ENCODE measurements at regions not wholly inside any gene's neighbourhood (a gene's known extent, or its start where the extent isn't known, plus 50 kb on each side); places are given as distances from the start of the nearest gene placed in this dataset.
"Not testable (repeated sequence)": the region's sequence is repeated elsewhere in the genome, so short reads cannot be mapped to it uniquely, and the experiment has no call there.

DNA sequence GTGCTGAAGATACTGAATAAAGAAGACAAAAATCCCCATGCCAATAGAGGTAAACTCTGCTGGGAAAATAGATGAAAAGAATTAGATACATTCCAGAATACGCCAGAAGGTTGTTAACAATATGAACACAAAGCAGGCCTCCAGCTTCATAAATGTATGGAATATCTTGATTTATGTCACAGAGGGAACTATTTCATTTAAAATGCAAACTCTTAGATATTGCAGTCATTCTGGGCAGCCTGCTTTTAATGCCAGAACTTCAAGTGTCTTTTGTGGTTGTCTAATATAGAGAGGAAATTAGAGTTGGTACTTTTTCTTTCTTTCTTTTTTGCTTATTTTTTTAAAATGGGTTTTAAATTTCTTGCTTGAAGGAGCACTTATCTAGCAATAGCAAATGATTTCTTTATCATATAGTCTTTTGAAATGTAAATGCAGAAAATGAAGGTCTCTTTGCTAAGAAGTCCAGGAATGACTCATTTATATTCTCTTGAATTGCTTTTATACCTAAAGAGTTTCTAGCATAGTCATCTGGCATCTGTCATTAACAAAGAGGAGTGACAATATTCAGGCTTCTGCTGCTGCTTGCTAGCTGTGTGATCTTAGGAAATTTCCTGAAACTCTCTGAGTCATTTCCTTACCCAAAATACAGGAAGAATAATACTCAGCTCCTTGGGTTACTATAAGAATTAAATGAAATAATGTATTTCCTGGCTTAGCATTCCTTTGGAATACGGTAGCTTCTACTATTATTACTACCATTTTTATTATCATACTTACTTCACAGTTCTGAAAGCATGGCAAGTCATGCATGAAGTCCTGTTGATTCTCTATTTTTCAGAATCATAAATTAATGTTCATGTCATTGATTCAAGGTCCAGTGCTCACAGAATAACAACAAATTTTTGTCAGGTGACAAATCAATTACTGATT, 527.6 kb downstream of the DIPK2A start:
- Histone ChIP-seq H3K27ac (no peak overlapping the region), H3K36me3 (no peaks in the 10 kb centered on the region), H3K4me3 (no peak overlapping the region), H3K27me3 (no peaks in the 10 kb centered on the region), H3K4me1 (no peaks in the 10 kb centered on the region), H3K9me3 (no peaks in the 10 kb centered on the region)
- DNase-seq (ENCODE audit: extremely low spot score in 2 of 2), result no peak
- TF ChIP-seq POLR2AphosphoS5 (IDR thresholded peaks at IDR 0.05; ENCODE audit: insufficient read depth in 1 of 2, low read depth in 1 of 2) (no peak), POLR2A (IDR thresholded peaks at IDR 0.05) (no peak)
- TF ChIP-seq, protein P1, sequence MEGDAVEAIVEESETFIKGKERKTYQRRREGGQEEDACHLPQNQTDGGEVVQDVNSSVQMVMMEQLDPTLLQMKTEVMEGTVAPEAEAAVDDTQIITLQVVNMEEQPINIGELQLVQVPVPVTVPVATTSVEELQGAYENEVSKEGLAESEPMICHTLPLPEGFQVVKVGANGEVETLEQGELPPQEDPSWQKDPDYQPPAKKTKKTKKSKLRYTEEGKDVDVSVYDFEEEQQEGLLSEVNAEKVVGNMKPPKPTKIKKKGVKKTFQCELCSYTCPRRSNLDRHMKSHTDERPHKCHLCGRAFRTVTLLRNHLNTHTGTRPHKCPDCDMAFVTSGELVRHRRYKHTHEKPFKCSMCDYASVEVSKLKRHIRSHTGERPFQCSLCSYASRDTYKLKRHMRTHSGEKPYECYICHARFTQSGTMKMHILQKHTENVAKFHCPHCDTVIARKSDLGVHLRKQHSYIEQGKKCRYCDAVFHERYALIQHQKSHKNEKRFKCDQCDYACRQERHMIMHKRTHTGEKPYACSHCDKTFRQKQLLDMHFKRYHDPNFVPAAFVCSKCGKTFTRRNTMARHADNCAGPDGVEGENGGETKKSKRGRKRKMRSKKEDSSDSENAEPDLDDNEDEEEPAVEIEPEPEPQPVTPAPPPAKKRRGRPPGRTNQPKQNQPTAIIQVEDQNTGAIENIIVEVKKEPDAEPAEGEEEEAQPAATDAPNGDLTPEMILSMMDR (IDR thresholded peaks at IDR 0.05), result no peak
- intact Hi-C loops (cut with DNase I), result no loop called here

GRCh38 chr3:144501467-144501866, 529.8 kb downstream of the DIPK2A start:
- no peak for DNase-seq (ENCODE audit: extremely low spot score in 2 of 2)
- TF ChIP-seq POLR2A (IDR thresholded peaks at IDR 0.05) (no peak), POLR2AphosphoS5 (IDR thresholded peaks at IDR 0.05; ENCODE audit: insufficient read depth in 1 of 2, low read depth in 1 of 2) (no peak)
- TF ChIP-seq, protein P1 (IDR thresholded peaks at IDR 0.05), result no peak
- Histone ChIP-seq H3K27ac (no peak overlapping the region), H3K4me3 (no peak overlapping the region), H3K27me3 (no peaks in the 10 kb centered on the region), H3K36me3 (no peaks in the 10 kb centered on the region), H3K4me1 (no peaks in the 10 kb centered on the region), H3K9me3 (no peaks in the 10 kb centered on the region)
- intact Hi-C loops (cut with DNase I), result no loop called here

GRCh38 chr3:144502402-144502801, 530.8 kb downstream of the DIPK2A start:
- H3K27me3 ChIP-seq, result no peaks in the 10 kb centered on the region
- intact Hi-C loops (cut with DNase I), result no loop called here
- H3K4me3 ChIP-seq, result no peak overlapping the region
- no peaks in the 10 kb centered on the region for H3K36me3 ChIP-seq
- no peaks in the 10 kb centered on the region for H3K9me3 ChIP-seq
- DNase-seq (ENCODE audit: extremely low spot score in 2 of 2), result no peak
- H3K4me1 ChIP-seq, result no peaks in the 10 kb centered on the region
- H3K27ac ChIP-seq, result no peak overlapping the region
- TF ChIP-seq POLR2A (IDR thresholded peaks at IDR 0.05) (no peak), POLR2AphosphoS5 (IDR thresholded peaks at IDR 0.05; ENCODE audit: insufficient read depth in 1 of 2, low read depth in 1 of 2) (no peak)
- TF ChIP-seq, protein P1 (IDR thresholded peaks at IDR 0.05), result no peak

DNA sequence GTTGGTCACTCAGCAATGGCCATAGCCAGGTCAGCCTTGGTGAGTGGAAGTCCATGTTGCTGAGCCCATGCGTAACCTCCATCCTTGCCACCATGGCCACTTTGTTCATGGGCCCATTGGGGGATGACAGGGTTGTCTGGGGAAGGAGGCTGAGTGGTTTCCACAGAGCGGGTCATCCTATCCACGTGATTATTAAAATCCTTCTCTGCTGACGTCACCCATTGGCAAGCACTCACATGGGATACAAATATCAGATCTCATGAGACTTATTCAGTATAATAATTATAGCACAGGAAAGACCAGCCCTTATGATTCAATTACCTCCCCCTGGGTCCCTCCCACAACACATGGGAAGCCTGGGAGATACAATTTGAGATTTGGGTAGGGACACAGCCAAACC, 534.8 kb downstream of the DIPK2A start:
- H3K27ac ChIP-seq; H3K36me3 ChIP-seq; DNase-seq (ENCODE audit: extremely low spot score in 2 of 2); intact Hi-C loops (cut with DNase I); H3K4me1 ChIP-seq; H3K4me3 ChIP-seq; H3K27me3 ChIP-seq; H3K9me3 ChIP-seq: not testable (repeated sequence)

DNA sequence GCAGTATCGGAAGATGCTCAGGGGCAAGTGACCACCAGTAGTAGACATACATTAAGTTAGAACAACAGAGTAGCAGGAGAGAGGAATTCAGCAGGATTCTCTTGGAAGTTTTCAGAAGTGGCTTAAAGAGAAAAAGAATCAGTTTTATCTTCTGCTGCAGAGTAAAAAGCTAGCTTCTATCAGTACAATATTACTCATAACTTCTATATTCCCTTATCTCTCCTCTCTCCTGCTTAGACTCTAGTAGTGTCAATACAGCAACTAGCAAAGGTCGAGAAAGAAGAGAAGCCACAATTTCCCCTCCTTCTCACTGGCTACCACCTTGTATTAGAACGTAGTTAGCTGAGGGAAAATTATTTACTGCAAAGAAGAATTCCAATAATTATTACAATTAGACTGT, 539.7 kb downstream of the DIPK2A start:
- intact Hi-C loops (cut with DNase I), result no loop called here
- DNase-seq (ENCODE audit: extremely low spot score in 2 of 2), result no peak
- Histone ChIP-seq H3K36me3 (no peaks in the 10 kb centered on the region), H3K4me1 (no peaks in the 10 kb centered on the region), H3K27me3 (no peaks in the 10 kb centered on the region), H3K9me3 (no peaks in the 10 kb centered on the region), H3K27ac (no peak overlapping the region), H3K4me3 (no peak overlapping the region)
- TF ChIP-seq POLR2AphosphoS5 (IDR thresholded peaks at IDR 0.05; ENCODE audit: insufficient read depth in 1 of 2, low read depth in 1 of 2) (no peak), POLR2A (IDR thresholded peaks at IDR 0.05) (no peak)
- TF ChIP-seq, protein P1 (IDR thresholded peaks at IDR 0.05), result no peak
